GM12878 (cell line): ENCODE measurements at regions not wholly inside any gene's neighbourhood (a gene's known extent, or its start where the extent isn't known, plus 50 kb on each side); places are given as distances from the start of the nearest gene placed in this dataset.

Source experiments
- ATAC-seq: fragments of 200-7000 bp; cut with Tn5 transposase; 3 replicates; pipeline ENCODE4 v1.9.1; 2020; ENCODE audit warnings: mild to moderate bottlenecking, moderate library complexity
- BruUV-seq: library from RNA; stranded (reverse); fragments of 400-500 nt; replicated peaks from 2 replicates; lab custom pipeline; 2021; lab: Mats Ljungman, UMichigan
- CTCF ChIA-PET: fragments of 300-600 bp; sonication (Branson Sonifier 250); formaldehyde crosslinking; extraction: SDS; loops from one replicate; lab custom pipeline; 2021; ENCODE audit warnings: inconsistent platforms; lab: Yijun Ruan, JAX
- POLR2A ChIA-PET: fragments of 350-600 bp; formaldehyde crosslinking; extraction: SDS; loops from one replicate; lab custom pipeline; 2021; ENCODE audit warnings: inconsistent platforms; lab: Charles Lee
- RAD21 ChIA-PET: fragments of 300-600 bp; sonication (Branson Sonifier 250); formaldehyde crosslinking; loops from one replicate; lab custom pipeline; 2023; ENCODE audit warnings: antibody characterized with exemption; ENCODE audit not compliant: unreplicated experiment; lab: Charles Lee
- SMC1A ChIA-PET: fragments of 300-600 bp; sonication (Branson Sonifier 250); formaldehyde crosslinking; loops from one replicate; lab custom pipeline; 2023; ENCODE audit not compliant: unreplicated experiment, uncharacterized antibody; lab: Charles Lee
- DNase-seq: peaks from one replicate; pipeline ENCODE4 v3.0.0-alpha.2; 2011; ENCODE audit warnings: low read depth, low spot score
- FAIRE-seq: peaks from 3 replicates; lab custom pipeline; 2011; peaks lifted over from hg19 to GRCh38; lab: Jason Lieb, UNC
- H2AFZ ChIP-seq: 2 replicates; pipeline ENCODE4 v1.6.0; 2011; ENCODE audit warnings: low read depth, low read length, control low read depth; ENCODE audit not compliant: control insufficient read depth
- H3K27ac ChIP-seq: 2 replicates; pipeline ENCODE4 v1.5.1; 2011; ENCODE audit warnings: control low read depth; ENCODE audit not compliant: control insufficient read depth, insufficient read depth
- H3K27me3 ChIP-seq, 2 experiments: replicated peaks in 1 of 2; 2 replicates each; pipeline versions ENCODE4 v1.6.0 to v1.6.1; 2011; ENCODE audit warnings: low read length in 1 of 2; ENCODE audit not compliant: control insufficient read depth in 2 of 2, insufficient read depth in 2 of 2
- H3K36me3 ChIP-seq, 2 experiments: 2 replicates each; pipeline ENCODE4 v1.5.1; 2011; ENCODE audit warnings: low read length in 1 of 2; ENCODE audit not compliant: control insufficient read depth in 2 of 2, insufficient read depth in 2 of 2
- H3K4me1 ChIP-seq: 2 replicates; pipeline ENCODE4 v1.6.1; 2011; ENCODE audit warnings: mild to moderate bottlenecking, low read length, moderate library complexity, mixed read lengths; ENCODE audit not compliant: control insufficient read depth, insufficient read depth
- H3K4me2 ChIP-seq: 2 replicates; pipeline ENCODE4 v1.6.0; 2011; ENCODE audit warnings: control low read depth; ENCODE audit not compliant: control insufficient read depth, insufficient read depth
- H3K4me3 ChIP-seq: fragments of 200-600 bp; sonication (generic); 2 replicates; pipeline ENCODE4 v1.5.1; 2016
- H3K79me2 ChIP-seq: 2 replicates; pipeline ENCODE4 v1.6.0; 2011; ENCODE audit warnings: low read length; ENCODE audit not compliant: control insufficient read depth, insufficient read depth
- H3K9ac ChIP-seq: 2 replicates; pipeline ENCODE4 v1.8.0; 2011; ENCODE audit warnings: low read length, control low read depth, mixed read lengths; ENCODE audit not compliant: control insufficient read depth, insufficient read depth
- H3K9me3 ChIP-seq: replicated peaks from 3 replicates; pipeline ENCODE4 v1.5.1; 2011; ENCODE audit warnings: mild to moderate bottlenecking, low read length; ENCODE audit not compliant: control insufficient read depth, insufficient read depth
- H4K20me1 ChIP-seq: 2 replicates; pipeline ENCODE4 v1.6.0; 2011; ENCODE audit not compliant: control insufficient read depth, insufficient read depth
- BMI1 ChIP-seq: fragments of 450-650 bp; IDR thresholded peaks from 2 replicates; pipeline ENCODE4 v1.6.1; 2016; ENCODE audit warnings: mild to moderate bottlenecking, moderate library complexity, borderline replicate concordance
- CBX3 ChIP-seq: fragments of 200-600 bp; sonication (generic); IDR thresholded peaks from 2 replicates; pipeline ENCODE4 v1.6.1; 2016; ENCODE audit warnings: low read depth, borderline replicate concordance
- CHD2 ChIP-seq: IDR thresholded peaks from 2 replicates; pipeline ENCODE4 v1.6.1; 2011; ENCODE audit warnings: low read depth, low read length, improper control_type of control experiment, borderline replicate concordance
- DPF2 ChIP-seq: fragments of 450-650 bp; IDR thresholded peaks from 2 replicates; pipeline ENCODE4 v1.6.1; 2017; ENCODE audit warnings: mild to moderate bottlenecking
- PRDM15 ChIP-seq: fragments of 450-650 bp; formaldehyde crosslinking; IDR thresholded peaks from 2 replicates; pipeline ENCODE4 v1.4.0; 2020; ENCODE audit warnings: mild to moderate bottlenecking, moderate library complexity
- TAF1 ChIP-seq: IDR thresholded peaks from 2 replicates; pipeline ENCODE4 v1.6.1; 2011; ENCODE audit warnings: mild to moderate bottlenecking, low read depth, low read length, borderline replicate concordance
- USF2 ChIP-seq: IDR thresholded peaks from 2 replicates; pipeline ENCODE4 v1.6.1; 2011; ENCODE audit warnings: low read depth, low read length, improper control_type of control experiment, borderline replicate concordance
- ZZZ3 ChIP-seq: IDR thresholded peaks from 2 replicates; pipeline ENCODE4 v1.6.1; 2011; ENCODE audit warnings: low read depth; ENCODE audit not compliant: control insufficient read depth, insufficient read length
- in situ Hi-C: fragments of 300-500 bp; cut with MboI; formaldehyde crosslinking; loops from 9 replicates; pipeline ENCODE4 v1.14.3; 2018; ENCODE audit warnings: mixed read lengths
- intact Hi-C: fragments of 100-400 bp; cut with micrococcal nuclease; formaldehyde crosslinking; loops from one replicate; pipeline ENCODE4 v1.14.2; 2022; ENCODE audit not compliant: unreplicated experiment

- TF ChIP-seq CHD2, result no peak
- TF ChIP-seq CBX3, result no peak
- TF ChIP-seq DPF2, result no peak
- TF ChIP-seq TAF1, result no peak
- TF ChIP-seq, all 136 proteins: peak for 0
Measured at GRCh38 chr7:88462799-88463198, 156.1 kb upstream of the STEAP4 start (continued).

GRCh38 chr7:88460650-88461049, 154.0 kb upstream of the STEAP4 start:
- ChIA-PET POLR2A (no interaction called here), CTCF (no interaction called here), SMC1A (interaction anchor here (1.2 kb wide), 1 partner anchor 18 kb away, joined by 4 read pairs; no protein-coding TSS in a partner anchor), RAD21 (interaction anchor here (0.6 kb wide), 1 partner anchor 62 kb away, joined by 3 read pairs; no protein-coding TSS in a partner anchor)
- ATAC-seq, result no peak; the same call in 2 of the 3 replicates
- H3K36me3 ChIP-seq, result no peaks in the 10 kb centered on the region
- H3K4me2 ChIP-seq, result no peak overlapping the region
- H3K9me3 ChIP-seq, result no peaks in the 10 kb centered on the region
- no peak for TF ChIP-seq BMI1
- no peak for TF ChIP-seq ZZZ3
- no peak for TF ChIP-seq PRDM15
- TF ChIP-seq USF2, result no peak
- no peaks in the 10 kb centered on the region for H4K20me1 ChIP-seq
- no peak overlapping the region for H3K4me3 ChIP-seq
- no peak for DNase-seq
- H3K4me1 ChIP-seq, result no peaks in the 10 kb centered on the region
- no peak overlapping the region for H2AFZ ChIP-seq
- no peak overlapping the region for H3K9ac ChIP-seq
- H3K27ac ChIP-seq, result no peak overlapping the region
- in situ Hi-C loops (no loop called here), intact Hi-C loops (no loop called here)
- H3K79me2 ChIP-seq, result no peaks in the 10 kb centered on the region
- H3K27me3 ChIP-seq, result no peaks in the 10 kb centered on the region; a peak in 1 of 4 replicates
- FAIRE-seq, result no peak
- no TSS peak for BruUV-seq
